ENCODE measurements at regions not wholly inside any gene's neighbourhood (a gene's known extent, or its start where the extent isn't known, plus 50 kb on each side); places are given as distances from the start of the nearest gene placed in this dataset.
A peak's percentile ranks its signal among the peaks of the same experiment; 100 is the strongest.
"Not testable (repeated sequence)": the region's sequence is repeated elsewhere in the genome, so short reads cannot be mapped to it uniquely, and the experiment has no call there.

DNA sequence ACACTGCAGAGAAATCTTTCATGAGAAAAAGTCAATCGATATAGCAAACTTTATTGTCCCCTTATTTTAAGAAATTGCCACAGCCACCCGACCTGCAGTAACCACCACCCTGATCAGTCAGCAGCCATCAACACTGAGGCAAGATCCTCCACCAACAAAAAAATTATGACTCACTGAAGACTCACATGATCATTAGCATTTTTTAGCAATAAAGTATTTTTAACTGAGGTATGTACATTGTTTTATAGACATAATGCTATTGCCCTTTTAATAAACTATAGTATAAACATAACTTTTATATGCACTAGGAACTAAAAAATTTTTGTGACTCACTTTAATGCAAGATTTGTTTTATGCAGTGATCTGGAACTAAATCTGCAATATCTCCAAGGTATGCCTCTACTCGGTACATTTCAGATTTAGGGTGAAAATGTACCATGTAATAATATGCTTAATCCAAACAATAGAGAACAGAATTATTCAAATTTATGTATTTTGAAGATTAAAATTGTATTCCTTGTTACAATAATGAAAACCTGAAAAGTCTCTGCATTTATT is 79.2 kb upstream of the CEP126 start:
- no peak for DNase-seq

DNA sequence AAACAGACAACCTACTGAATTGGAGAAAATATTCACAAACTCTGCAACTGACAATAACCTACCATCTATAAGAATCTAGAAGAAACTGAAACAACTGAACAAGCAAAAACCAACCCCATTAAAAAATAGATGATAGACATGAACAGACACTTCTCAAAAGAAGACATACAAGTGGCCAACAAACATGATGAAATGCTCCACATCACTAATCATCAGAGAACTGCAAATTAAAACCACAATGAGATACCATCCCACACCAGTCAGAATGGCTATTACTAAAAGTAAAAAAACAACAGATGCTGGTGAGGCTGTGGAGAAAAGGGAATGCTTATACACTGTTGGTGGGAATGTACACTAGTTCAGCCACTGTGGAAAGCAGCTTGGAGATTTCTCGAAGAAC is 84.3 kb upstream of the CEP126 start:
- not testable (repeated sequence) for DNase-seq

DNA sequence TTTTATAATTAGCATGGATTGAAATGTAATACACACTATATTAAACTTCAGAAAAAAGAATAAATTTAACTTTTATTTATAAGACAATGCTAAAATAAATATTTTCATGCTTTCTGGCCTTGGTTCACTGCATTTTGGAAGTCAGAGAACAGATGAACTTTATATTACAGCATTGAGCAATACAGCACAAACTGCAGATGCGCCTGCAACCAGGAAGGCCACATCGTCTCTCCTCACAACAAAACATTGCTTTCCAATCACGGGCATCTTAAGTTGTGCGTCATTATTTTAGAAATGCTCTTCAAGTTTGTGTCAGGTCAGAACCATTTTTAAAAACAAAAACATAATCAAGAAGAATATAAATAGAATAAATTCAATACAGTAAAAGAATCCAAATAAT is 89.3 kb upstream of the CEP126 start:
- no peak for DNase-seq

DNA sequence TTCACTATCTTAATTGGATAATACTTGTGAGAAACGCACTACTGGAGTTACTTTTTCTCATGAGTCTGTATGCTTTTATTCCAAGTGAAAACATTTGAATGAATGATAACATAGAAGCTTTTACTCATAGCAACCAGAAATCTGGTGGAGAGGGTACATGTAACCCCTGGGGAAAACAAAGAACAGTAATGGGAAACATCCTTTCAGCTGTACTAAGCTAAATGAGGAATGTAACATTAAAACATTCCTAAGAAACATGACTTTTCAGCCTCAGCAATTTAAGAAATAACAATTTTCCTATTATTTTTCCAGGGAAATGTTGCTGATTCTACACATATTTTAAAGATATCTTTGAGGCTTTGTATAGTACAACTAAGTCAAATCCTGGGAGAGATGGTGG is 97.2 kb upstream of the CEP126 start:
- DNase-seq: no peak

DNA sequence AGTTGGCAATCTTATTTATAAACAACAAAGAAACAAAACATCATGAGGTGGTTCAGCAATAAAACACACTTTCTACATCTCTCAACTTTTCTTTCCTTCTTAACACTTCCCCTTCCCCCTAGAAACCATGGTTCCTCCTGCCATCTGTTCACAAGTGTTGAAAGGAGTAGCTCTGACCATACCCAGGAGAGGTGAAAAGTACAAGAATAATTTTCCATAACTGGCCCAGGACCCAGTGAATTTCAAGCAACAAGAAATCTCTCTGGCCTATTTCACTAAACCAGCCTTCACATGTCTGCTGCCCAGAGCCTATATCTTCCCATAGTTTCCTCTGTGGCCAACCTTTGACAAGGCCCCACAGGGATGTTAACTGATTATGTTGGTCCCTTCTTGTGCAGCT is 98.2 kb upstream of the CEP126 start:
- DNase-seq: no peak

DNA sequence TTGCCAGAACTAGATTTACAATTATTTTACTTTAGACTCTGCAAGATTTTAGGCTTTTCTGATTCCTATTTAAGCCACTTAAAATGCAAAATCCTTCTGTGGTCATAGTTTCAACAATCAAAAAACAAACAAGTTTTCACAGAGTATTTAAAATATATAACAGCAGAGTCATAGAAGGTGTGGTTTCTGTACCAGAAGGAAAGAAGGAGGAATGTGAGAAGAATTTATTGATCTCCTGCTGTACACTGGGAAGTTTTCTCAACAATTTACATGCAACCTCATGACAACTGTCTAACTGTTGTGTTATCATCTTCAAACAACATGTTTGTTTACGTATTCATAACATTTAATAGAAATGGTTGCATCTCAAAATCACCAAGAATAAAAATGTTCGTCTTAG is 102.3 kb upstream of the CEP126 start:
- no peak for DNase-seq

DNA sequence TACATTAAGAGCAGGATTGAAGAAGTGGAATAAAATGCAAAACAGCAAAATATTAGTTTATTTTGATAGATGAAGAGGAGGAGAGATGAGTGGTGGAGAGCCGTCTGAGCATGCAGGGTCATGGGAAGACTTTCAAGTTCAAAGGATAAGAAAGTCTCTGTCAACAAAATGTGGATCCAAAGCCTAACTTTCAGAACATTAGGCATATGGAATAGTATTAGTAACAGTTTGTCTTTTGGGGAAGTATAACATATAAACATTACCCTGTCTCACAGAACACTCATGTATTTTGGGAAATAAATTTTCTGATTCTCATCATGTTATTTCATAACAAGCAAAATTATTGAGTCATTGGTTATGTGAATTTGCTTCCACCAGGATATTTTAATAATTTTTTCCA is 104.3 kb upstream of the CEP126 start:
- DNase-seq: no peak

DNA sequence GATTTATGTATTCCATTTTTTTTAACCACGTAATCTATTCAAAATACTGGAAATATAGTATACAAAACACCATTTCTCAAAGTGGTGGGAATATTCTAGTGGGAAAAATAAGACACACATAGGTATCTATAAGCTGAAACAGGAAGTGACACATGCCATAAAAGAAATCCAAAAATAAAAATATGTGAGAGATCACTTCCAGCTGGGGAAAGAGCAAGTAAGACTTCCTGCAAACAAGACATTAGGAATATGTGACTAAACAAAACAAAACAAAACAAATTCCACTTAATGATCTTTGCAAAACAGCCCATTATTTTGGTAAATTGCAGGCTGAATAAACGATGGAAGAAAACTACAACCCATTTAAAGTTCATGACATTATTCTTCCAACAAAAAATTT is 107.3 kb upstream of the CEP126 start:
- no peak for DNase-seq

DNA sequence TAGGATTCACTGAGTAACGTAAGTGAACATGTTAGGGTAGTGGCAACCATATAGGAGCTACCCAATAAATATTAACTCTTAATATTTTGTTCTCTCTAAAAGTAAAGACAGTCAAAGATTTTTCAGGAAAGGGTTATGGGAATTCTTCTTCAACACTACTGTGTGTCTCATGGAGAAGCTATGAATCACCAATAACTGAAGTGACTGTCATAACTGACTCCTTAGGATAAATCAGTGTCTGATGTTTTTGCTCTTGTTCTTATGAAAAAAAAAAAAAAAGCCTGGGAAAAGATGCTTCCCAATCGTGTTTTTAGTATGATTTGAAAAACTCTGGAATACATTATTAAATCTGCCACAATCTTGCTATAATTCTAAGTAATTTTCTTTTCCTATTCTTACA is 111.2 kb upstream of the CEP126 start:
- no peak for DNase-seq

DNA sequence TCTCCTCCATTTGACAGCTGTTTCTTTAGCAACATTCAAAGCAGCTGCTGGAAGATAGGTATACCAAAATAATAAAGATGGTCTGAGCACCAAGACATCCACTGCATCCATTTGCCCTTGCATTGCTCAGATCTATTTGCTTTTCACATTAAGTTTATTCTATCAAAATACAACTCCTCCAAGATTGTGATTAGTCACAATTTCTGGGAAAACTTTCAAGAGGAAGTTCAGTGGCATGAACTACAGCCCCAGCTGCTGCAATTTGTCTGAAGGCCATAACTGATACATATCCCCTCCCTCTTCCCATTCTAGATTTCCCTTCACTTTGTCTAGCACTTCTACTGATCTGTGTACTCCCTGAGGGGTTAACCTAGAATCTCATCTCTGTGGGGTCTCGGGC is 117.5 kb upstream of the CEP126 start:
- DNase-seq: no peak

DNA sequence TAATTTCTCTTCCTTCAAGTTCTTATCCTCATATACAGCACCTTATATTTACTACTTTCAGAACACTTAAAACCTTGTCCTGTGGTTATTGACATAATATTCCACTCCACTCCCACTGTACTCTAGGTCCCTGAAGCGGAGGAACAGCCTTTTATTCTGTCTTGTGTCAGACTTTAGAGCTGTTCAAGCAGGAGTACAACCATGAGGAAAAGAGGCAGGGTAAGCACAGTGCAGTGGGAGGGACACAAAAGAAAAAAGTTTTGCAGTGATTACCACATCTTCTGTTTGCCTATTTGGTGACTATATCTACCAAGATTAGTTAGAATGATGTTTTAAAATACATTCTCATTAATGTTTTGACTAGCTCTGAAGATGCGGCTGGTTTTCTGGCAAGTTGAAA is 122.0 kb upstream of the CEP126 start:
- DNase-seq: no peak

DNA sequence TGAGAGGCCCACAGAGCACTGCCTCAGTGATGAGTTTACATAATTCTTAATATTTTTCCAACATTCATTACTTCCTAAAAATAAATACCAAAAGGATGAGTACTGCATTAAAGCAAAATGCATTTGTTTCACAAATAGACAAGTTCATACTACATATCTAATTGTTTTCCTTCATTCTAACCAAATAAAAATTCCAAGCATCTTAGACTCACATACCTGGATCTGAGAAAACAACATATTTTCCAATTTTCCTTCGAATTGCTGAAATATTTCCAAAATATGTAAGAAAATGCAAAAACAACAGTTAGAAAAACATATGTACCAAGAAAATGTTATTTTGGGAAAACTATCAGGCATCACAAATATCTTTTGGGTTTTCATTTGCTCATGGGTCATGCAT is 127.9 kb upstream of the CEP126 start:
- no peak for DNase-seq

DNA sequence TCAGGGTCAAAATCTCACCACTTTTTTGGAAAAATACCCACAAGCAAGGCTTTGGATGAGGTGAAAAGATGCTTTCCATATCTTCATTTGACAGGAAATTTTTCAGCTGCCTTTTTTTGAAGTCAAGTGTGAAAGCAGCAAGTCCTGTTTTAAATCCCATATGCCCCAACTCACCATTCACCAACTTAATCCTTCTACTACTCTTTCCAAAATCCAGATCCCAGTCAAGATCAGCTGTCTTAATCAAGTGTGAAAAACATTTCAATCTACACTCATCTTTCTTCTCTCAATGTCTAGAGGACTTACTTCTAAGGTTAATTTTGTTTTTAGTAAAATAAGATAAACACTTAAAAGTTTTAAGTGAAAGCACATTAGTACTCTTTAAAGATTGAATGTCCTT is 128.4 kb upstream of the CEP126 start:
- DNase-seq: no peak

DNA sequence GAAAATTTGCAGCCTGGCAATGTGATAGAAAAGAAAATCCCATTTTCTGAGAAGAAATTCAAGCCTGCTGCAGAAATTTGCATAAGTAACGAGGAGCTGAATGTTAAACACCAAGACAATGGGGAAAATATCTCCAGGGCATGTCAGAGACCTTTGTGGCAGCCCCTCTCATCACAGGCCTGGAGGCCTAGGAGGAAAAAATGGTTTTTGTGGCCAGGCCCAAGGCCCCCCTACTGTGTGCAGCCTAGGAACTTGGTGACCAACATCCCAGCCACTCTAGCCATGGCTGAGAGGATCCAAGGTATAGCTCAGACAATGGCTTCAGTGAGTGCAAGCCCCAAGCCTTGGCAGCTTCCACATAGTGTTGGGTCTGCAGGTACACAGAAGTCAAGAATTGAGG is 135.6 kb upstream of the CEP126 start:
- DNase-seq: not testable (repeated sequence)

DNA sequence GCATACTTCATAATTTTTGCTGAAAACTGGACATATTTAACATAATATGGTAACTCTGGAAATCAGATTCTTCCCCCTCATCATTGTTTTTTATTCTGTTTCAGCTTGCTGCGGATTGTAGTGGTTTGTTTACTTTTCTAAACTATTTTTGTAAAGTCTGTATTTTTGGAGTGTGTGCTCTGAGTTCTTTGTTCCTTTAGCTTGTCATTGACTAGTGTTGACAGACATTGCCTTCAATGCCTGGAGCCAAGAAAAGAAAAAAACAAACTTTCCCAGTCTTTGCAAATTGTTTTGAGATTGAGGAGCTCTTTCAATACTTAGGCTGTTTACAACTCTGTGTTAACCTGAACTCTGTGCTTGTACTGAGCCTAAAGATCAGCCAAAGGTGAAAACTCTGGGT is 137.3 kb upstream of the CEP126 start:
- no peak for DNase-seq

DNA sequence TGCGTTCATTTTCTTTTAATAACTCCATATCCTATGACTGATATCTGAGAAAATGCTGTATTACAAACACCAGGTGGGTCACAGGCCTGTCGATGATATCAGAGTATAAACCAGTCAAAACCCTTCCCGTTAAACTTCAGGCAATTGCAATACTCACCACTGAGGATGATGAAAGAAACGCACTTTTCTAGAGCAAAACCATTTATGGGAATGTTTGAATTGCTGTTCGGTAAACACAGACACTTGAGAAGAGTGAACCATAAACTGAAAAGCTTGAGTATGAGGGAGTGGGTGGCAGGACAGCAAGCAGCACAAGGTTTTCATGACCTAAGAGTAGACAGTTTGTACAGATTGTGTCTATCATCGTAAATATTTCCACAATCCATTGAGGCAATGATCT is 139.8 kb upstream of the CEP126 start:
- DNase-seq: no peak

DNA sequence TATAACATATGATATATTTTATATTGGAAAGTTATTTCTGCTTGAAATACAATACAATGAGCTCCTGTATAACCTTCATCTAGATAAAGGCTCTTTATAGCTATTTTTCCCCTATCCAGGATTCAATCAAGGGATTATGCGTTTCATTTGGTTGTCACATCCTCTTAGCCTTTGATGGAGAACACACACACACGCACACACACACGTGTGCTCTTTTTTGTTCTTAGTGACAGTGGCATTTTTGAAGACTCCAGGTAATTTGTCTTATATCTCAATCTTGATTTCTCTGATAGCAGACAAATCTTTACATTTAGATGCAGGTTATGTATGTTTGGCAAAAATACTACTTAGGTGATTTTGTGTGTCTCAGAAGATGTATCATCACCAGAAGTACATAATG is 144.2 kb upstream of the CEP126 start:
- DNase-seq: no peak

DNA sequence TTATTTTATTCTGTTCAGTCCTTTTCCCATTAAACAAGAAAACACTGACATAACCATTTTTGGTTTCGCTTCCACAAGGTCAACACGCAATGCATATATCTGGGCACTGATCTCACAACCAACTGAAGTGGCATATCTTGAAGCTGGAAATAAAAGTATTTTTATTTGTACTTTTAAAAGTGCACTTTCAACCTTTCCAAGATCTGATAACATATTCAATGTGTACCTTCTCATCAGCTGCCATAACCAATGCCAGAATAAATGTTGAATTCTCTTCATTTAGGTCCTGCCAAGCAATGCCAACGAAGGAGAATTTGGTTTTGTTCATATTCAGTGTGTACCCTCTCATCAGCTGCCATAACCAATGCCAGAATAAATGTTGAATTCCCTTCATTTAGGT is 148.9 kb upstream of the CEP126 start:
- DNase-seq: no peak

DNA sequence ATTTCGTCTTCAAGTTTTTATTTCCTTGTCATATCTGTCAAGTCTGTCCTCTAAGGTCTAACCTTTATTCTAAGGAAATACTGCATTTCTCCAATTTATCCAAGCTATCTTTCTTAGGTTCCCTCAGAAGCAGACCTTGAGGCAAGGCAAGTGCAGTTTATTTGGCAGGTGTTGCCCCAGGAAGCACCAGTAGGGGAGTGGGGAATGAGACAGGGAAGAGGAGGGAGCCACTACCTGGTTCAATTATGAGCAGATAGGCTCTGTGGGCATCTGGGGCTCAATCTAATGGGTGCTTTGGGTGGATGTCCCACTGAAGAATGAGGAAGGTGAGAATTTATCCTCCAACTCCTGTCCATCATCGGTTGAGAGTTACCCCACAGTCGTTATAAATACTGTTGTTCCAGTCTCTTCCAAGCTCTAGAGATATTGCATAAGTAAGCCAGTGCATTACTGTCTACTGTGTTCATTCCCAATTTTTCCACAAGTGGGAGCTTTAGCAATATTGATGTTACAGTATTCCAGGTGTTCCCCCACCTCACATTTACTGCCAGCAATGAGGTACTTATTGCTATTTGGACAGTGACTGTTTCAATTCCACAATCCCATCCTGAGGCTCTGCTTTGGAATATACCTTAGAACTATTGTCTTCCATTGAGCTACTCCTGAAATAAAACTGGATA is 154.9 kb upstream of the CEP126 start:
- DNase-seq: peak; percentile 2

DNA sequence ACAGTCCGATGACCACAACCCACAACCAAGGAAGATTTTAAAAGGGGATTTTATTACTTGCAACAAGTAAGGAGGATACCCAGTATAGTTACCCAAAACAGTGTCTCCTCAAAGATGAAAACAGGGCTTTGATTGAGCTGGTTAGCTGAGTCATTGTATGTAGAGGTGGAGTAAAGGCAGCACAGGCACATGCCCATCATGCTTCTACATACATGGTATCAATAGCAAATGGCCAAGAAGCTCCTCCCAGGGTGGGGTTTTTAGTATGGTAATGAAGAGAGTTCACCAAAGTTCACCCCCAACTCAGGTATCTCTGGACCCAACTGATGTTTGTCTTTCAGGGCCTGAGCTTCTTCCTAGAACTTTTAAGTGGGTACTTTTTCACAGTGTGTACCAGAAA is 157.1 kb upstream of the CEP126 start:
- no peak for DNase-seq

DNA sequence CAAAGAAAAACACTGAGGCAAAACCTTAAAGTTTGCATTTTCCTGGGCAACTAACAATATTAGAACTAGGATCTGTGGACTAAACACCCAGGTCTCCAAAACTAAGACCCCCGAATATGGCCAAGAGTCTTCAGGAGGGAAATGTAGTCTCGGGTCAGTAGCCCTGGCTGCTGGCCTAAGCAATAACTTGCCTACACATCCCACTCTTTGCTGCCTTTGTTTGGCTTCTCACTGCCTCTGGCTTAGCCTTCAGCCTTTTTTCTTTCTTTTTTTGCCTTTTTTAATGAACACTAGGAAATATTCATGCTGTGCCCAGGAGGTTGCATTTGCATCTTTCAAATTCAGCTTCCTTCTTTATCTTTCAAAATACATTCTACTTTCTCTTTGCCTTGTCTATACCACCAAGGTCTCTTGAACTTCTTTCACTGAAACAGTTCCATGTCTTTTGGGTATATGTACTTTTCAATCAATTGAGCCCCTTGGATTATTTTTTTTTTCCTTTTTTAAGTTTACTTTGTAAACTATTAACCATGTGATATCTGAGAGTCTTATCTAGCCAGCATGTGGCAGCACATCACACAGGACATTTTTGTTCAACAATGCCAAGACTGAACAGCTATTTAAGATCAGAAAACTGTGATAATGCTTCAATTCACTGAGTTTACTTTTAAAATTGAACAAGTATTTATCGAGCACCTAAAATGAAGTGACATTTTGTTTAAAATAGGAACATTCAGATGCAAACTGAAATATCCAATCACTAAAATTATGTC is 165.0 kb upstream of the TRPC6 start:
- no peak for DNase-seq

DNA sequence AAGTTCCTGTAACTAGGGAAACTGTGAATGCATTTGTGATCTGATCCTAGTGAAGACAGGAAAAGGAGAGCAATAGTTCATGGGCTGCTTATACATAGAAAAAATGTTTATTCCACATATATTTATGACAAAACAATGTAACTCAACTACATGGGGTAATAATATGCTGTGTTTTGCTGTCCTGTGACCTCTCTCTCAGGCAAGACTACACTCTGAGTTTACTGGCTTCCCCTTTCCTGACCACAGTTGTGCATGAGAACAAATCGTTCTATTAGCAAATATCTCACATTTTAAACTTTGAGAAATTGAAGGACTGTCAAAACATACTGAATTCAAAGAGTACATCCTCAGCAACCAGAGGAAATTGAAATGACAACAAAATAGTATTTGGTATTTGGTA is 161.9 kb upstream of the TRPC6 start:
- no peak for DNase-seq

DNA sequence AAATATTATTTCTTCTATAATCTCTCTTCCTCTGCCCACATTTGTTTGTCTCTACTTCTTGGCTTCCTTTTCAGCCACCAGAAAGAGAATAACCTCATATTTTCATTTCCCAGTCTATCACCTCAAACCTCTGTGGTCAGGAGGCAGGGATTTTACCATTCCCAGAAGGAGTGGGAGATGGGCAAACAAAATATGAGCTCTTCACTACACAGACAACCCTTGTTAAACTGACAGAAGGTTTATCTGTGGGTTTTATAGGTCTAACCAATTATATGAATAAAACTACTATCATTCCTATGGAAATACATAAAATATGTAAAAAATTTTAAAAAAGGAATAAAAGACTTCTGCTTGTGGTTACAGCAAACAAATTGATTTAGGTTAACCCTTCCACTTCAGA is 160.0 kb upstream of the TRPC6 start:
- no peak for DNase-seq

DNA sequence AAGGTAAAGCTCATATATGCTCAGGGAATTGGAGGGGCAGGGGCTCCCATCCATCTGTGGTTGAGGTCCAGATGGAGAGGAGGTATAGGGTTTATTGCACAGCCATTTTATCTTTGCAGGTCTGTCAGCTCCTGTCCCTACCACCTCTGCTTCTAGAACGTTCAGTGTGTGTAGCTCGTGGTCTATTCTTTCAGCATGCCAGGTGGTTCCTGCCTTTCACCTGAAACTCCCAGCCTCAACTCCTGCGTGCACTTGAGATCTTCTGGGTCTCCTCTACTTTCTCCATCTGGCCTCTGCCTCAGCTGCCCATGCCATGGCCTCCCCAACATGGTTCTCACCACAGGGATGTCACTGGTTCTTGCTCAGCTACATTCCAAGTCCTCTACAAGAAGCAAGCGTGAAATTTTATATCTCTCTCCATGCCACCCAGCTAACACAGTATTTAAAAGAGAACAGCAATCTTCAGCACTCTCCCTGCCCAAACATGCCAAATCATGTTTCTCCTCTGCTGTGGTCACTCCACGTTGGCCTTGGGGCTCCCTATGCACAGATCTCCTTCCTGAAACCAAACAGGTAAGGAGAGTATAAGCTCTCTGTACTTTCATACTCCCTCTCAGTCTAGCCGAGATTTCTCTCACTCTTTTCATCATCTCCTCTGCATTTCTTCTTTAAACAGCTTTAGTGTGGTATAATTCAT is 157.8 kb upstream of the TRPC6 start:
- no peak for DNase-seq
